A549 (cell line): ENCODE measurements at regions not wholly inside any gene's neighbourhood (a gene's known extent, or its start where the extent isn't known, plus 50 kb on each side); places are given as distances from the start of the nearest gene placed in this dataset.

Experiments used
- ATAC-seq, 2 experiments: fragments of 200-7000 bp in 1 of 2; fragments of >200 bp in 1 of 2; cut with Nextera tagmentation in 1 of 2; cut with Tn5 transposase in 1 of 2; 3 replicates each; pipeline versions ENCODE4 v1.8.0 to v1.9.1; 2018 to 2020; ENCODE audit warnings: mild to moderate bottlenecking in 1 of 2, moderate library complexity in 1 of 2
- CTCF ChIA-PET: fragments of 300-600 bp; sonication (Branson Sonifier 250); formaldehyde crosslinking; extraction: SDS; loops from one replicate; lab custom pipeline; 2021; ENCODE audit warnings: antibody characterized with exemption, inconsistent platforms; lab: Yijun Ruan, JAX
- POLR2A ChIA-PET: fragments of 350-600 bp; formaldehyde crosslinking; extraction: SDS; loops from one replicate; lab custom pipeline; 2021; ENCODE audit warnings: antibody characterized with exemption, inconsistent platforms; lab: Yijun Ruan, JAX
- DNase-seq, 2 experiments: peaks; one replicate each; pipeline versions ENCODE4 v3.0.0 to v3.0.0-alpha.2; 2011 to 2016; ENCODE audit warnings: low read depth in 1 of 2, low spot score in 1 of 2
- FAIRE-seq: peaks from 2 replicates; lab custom pipeline; 2011; peaks lifted over from hg19 to GRCh38; lab: Jason Lieb, UNC
- H3K27ac ChIP-seq, 2 experiments: fragments of >200 bp; sonication (Bioruptor Twin); formaldehyde crosslinking; 3 replicates each; pipeline ENCODE4 v1.5.1; 2016 to 2017
- H3K4me1 ChIP-seq: fragments of >200 bp; sonication (Bioruptor Twin); formaldehyde crosslinking; 3 replicates; pipeline ENCODE4 v1.6.1; 2016
- H3K4me2 ChIP-seq: fragments of >200 bp; sonication (Bioruptor Twin); formaldehyde crosslinking; 3 replicates; pipeline ENCODE4 v1.6.1; 2016
- H3K4me3 ChIP-seq: fragments of >200 bp; sonication (Bioruptor Twin); formaldehyde crosslinking; 3 replicates; pipeline ENCODE4 v1.5.1; 2016
- H3K9me3 ChIP-seq: fragments of >200 bp; sonication (Bioruptor Twin); formaldehyde crosslinking; 3 replicates; pipeline ENCODE4 v1.6.1; 2016
- BCL3 ChIP-seq: fragments of >200 bp; sonication (Bioruptor Twin); formaldehyde crosslinking; IDR thresholded peaks from 3 replicates; pipeline ENCODE4 v1.6.1; 2016
- CBX2 ChIP-seq: fragments of 200-600 bp; sonication (generic); IDR thresholded peaks from 2 replicates; pipeline ENCODE4 v1.6.1; 2016; ENCODE audit warnings: low read depth, mild to moderate bottlenecking, borderline replicate concordance
- EHF ChIP-seq: fragments of 250-450 bp; sonication (Bioruptor Pico); IDR thresholded peaks from 2 replicates; pipeline ENCODE4 v1.5.0; 2020; ENCODE audit warnings: mild to moderate bottlenecking
- EHMT2 ChIP-seq: fragments of 200-600 bp; sonication (generic); IDR thresholded peaks from 2 replicates; pipeline ENCODE4 v1.6.1; 2016; ENCODE audit warnings: antibody characterized with exemption, low read depth, mild to moderate bottlenecking, moderate library complexity
- EP300 ChIP-seq, 2 experiments: fragments of >200 bp; sonication (Bioruptor Twin); formaldehyde crosslinking; IDR thresholded peaks; 2 replicates in 1 of 2; 3 replicates in 1 of 2; pipeline ENCODE4 v1.6.1; 2016 to 2017
- ESRRA ChIP-seq: fragments of 150-350 bp; IDR thresholded peaks from 2 replicates; pipeline ENCODE4 v1.6.1; 2014; ENCODE audit warnings: mild to moderate bottlenecking, low read length, borderline replicate concordance
- FOSL2 ChIP-seq, 2 experiments: fragments of 450-650 bp in 1 of 2; fragments of >200 bp in 1 of 2; sonication (Bioruptor Twin) in 1 of 2; formaldehyde crosslinking; IDR thresholded peaks; 2 replicates each; pipeline versions ENCODE4 v1.5.0 to v1.6.1; 2016 to 2020; ENCODE audit warnings: mild to moderate bottlenecking in 1 of 2, moderate library complexity in 1 of 2
- FOXS1 ChIP-seq: fragments of 250-450 bp; sonication (Bioruptor Pico); IDR thresholded peaks from 2 replicates; pipeline ENCODE4 v1.5.0; 2020; ENCODE audit warnings: mild to moderate bottlenecking, moderate library complexity
- GATA3 ChIP-seq: IDR thresholded peaks from 2 replicates; pipeline ENCODE4 v1.6.1; 2012; ENCODE audit warnings: borderline replicate concordance
- HES2 ChIP-seq: fragments of >200 bp; sonication (Bioruptor Twin); formaldehyde crosslinking; IDR thresholded peaks from 2 replicates; pipeline ENCODE4 v1.6.1; 2016
- HMGXB4 ChIP-seq: fragments of 250-450 bp; sonication (Bioruptor Pico); IDR thresholded peaks from 2 replicates; pipeline ENCODE4 v1.5.0; 2021; ENCODE audit warnings: mild to moderate bottlenecking, moderate library complexity, borderline replicate concordance
- JUN ChIP-seq, 2 experiments: fragments of >200 bp; sonication (Bioruptor Twin); formaldehyde crosslinking; IDR thresholded peaks; 2 replicates in 1 of 2; 3 replicates in 1 of 2; pipeline ENCODE4 v1.6.1; 2016 to 2017
- MAFK ChIP-seq: fragments of 450-650 bp; IDR thresholded peaks from 2 replicates; pipeline ENCODE4 v1.6.1; 2014; ENCODE audit not compliant: partially characterized antibody
- MYC ChIP-seq: IDR thresholded peaks from 2 replicates; pipeline ENCODE4 v1.6.1; 2012; ENCODE audit warnings: mild to moderate bottlenecking, inconsistent platforms, low read length, improper control_type of control experiment, borderline replicate concordance
- NPAS2 ChIP-seq: fragments of 250-450 bp; sonication (Bioruptor Pico); IDR thresholded peaks from 2 replicates; pipeline ENCODE4 v1.8.0; 2022; ENCODE audit warnings: mild to moderate bottlenecking, moderate library complexity, borderline replicate concordance
- NR3C1 ChIP-seq: fragments of >200 bp; sonication (Bioruptor Twin); formaldehyde crosslinking; IDR thresholded peaks from 3 replicates; pipeline ENCODE4 v1.6.1; 2017
- PBX3 ChIP-seq: IDR thresholded peaks from 2 replicates; pipeline ENCODE4 v1.6.1; 2012
- POLR2AphosphoS2 ChIP-seq: conservative IDR thresholded peaks from 2 replicates; pipeline ENCODE4 v1.6.1; 2012; ENCODE audit warnings: low read length, improper control_type of control experiment, inconsistent platforms
- RAD21 ChIP-seq, 2 experiments: fragments of >200 bp in 1 of 2; sonication (Bioruptor Twin) in 1 of 2; formaldehyde crosslinking in 1 of 2; IDR thresholded peaks in 1 of 2; conservative IDR thresholded peaks in 1 of 2; 2 replicates in 1 of 2; 3 replicates in 1 of 2; pipeline ENCODE4 v1.6.1; 2012 to 2018; ENCODE audit warnings: inconsistent platforms in 1 of 2
- RCOR1 ChIP-seq: fragments of 150-350 bp; IDR thresholded peaks from 2 replicates; pipeline ENCODE4 v1.6.1; 2014; ENCODE audit warnings: antibody characterized with exemption, low read length, low read depth
- RNF2 ChIP-seq: fragments of 200-600 bp; sonication (generic); IDR thresholded peaks from 2 replicates; pipeline ENCODE4 v1.6.1; 2016; ENCODE audit warnings: low read depth, mild to moderate bottlenecking, antibody characterized with exemption, moderate library complexity, borderline replicate concordance
- TP53 ChIP-seq: fragments of 250-450 bp; sonication (Bioruptor Pico); IDR thresholded peaks from 2 replicates; pipeline ENCODE4 v1.5.0; 2021; ENCODE audit warnings: mild to moderate bottlenecking, moderate library complexity
- USF2 ChIP-seq: fragments of 450-650 bp; IDR thresholded peaks from 2 replicates; pipeline ENCODE4 v1.6.1; 2014; ENCODE audit warnings: antibody characterized with exemption
- WGBS: methylation state at CpG from one replicate; pipeline ENCODE4 v1.1.6; 2017; ENCODE audit errors: missing lambda C conversion rate; 5-methylcytosine and 5-hydroxymethylcytosine counted together

- H3K4me1 ChIP-seq: peaks cover 12% of the 10 kb centered on the region; the same call in 2 of the 3 replicates
- no peak overlapping the region for H3K4me2 ChIP-seq
- no peak for TF ChIP-seq HES2
- TF ChIP-seq RCOR1: no peak
- no peak for TF ChIP-seq EHMT2
- TF ChIP-seq CBX2: no peak
- TF ChIP-seq NPAS2: no peak
- no peak for TF ChIP-seq NR3C1
- no peak for TF ChIP-seq GATA3
- no peak for TF ChIP-seq MAFK
- TF ChIP-seq RNF2: no peak
- TF ChIP-seq MYC: no peak
- no peak for TF ChIP-seq ESRRA
- TF ChIP-seq PBX3: no peak
- TF ChIP-seq, all 56 proteins: peak for 0
- no peak for DNase-seq
- H3K4me3 ChIP-seq: no peak overlapping the region
- ATAC-seq: peak in 1 of 2 experiments; percentile 35; a peak in 1 of 6 replicates
- FAIRE-seq: no peak
- WGBS: 84% methylated on average over 9 of the region's 9 CpGs
- CTCF ChIA-PET: interaction anchor here (0.6 to 1.3 kb wide), 4 partner anchors 11 to 81 kb away, joined by 3 read pairs; no protein-coding TSS in a partner anchor
- no peak overlapping the region for H3K27ac ChIP-seq
- H3K9me3 ChIP-seq: no peaks in the 10 kb centered on the region
- POLR2A ChIA-PET: no interaction called here
Observed at GRCh38 chr3:23710555-23710954, 95.2 kb upstream of the UBE2E1 start.

- 85% methylated on average over 10 of the region's 10 CpGs for WGBS
- ChIA-PET CTCF (no interaction called here), POLR2A (no interaction called here)
- H3K4me1 ChIP-seq: peaks cover 12% of the 10 kb centered on the region; the same call in 2 of the 3 replicates
- no peaks in the 10 kb centered on the region for H3K9me3 ChIP-seq
- peak overlapping the region in 1 of 2 experiments; percentile 1; a peak in 1 of 6 replicates for H3K27ac ChIP-seq
- no peak for FAIRE-seq
- H3K4me3 ChIP-seq: no peak overlapping the region
- no peak for ATAC-seq
- TF ChIP-seq CBX2 (no peak), USF2 (no peak), JUN (IDR thresholded peaks at IDR 0.05) (no peak), POLR2AphosphoS2 (no peak), FOXS1 (CRISPR knock-in tag) (no peak), EP300 (IDR thresholded peaks at IDR 0.05) (no peak), FOSL2 (IDR thresholded peaks at IDR 0.05) (no peak), FOSL2 (CRISPR knock-in tag; IDR thresholded peaks at IDR 0.05) (no peak), HES2 (no peak), EHMT2 (no peak), EHF (CRISPR knock-in tag) (no peak), RAD21 (conservative IDR thresholded peaks at IDR 0.05 in 1 of 2, IDR thresholded peaks at IDR 0.05 in 1 of 2) (no peak), TP53 (CRISPR knock-in tag) (no peak), BCL3 (no peak), MAFK (no peak), HMGXB4 (CRISPR knock-in tag) (no peak)
- no peak for DNase-seq
- peak overlapping the region; percentile 38; the same call in 2 of the 3 replicates for H3K4me2 ChIP-seq
Observed at GRCh38 chr3:23711916-23712494, 93.8 kb upstream of the UBE2E1 start.
